ENCODE measurements at regions not wholly inside any gene's neighbourhood (a gene's known extent, or its start where the extent isn't known, plus 50 kb on each side); places are given as distances from the start of the nearest gene placed in this dataset.

GRCh38 chr5:143571642-143572624 lies 168.4 kb upstream of the NR3C1 start:
- DNase-seq (ENCODE audit: low read depth) = no peak
- H3K4me3 ChIP-seq (ENCODE audit: low read depth, low read length) = no peak overlapping the region
- no peak for TF ChIP-seq CTCF (IDR thresholded peaks at IDR 0.05; ENCODE audit: low read depth, low read length, missing control alignments)

GRCh38 chr5:143570989-143571388 lies 167.5 kb upstream of the NR3C1 start:
- no peak overlapping the region for H3K4me3 ChIP-seq (ENCODE audit: low read depth, low read length)
- TF ChIP-seq CTCF (IDR thresholded peaks at IDR 0.05; ENCODE audit: low read depth, low read length, missing control alignments) = no peak
- no peak for DNase-seq (ENCODE audit: low read depth)

- no peak for DNase-seq (ENCODE audit: low read depth)
- no peak for TF ChIP-seq CTCF (IDR thresholded peaks at IDR 0.05; ENCODE audit: low read depth, low read length, missing control alignments)
These were observed 166.5 kb upstream of the NR3C1 start for GRCh38 chr5:143569722-143570567.

GRCh38 chr5:143569213-143569701 lies 165.8 kb upstream of the NR3C1 start:
- DNase-seq (ENCODE audit: low read depth) = no peak
- no peak overlapping the region for H3K4me3 ChIP-seq (ENCODE audit: low read depth, low read length)
- no peak for TF ChIP-seq CTCF (IDR thresholded peaks at IDR 0.05; ENCODE audit: low read depth, low read length, missing control alignments)

More at GRCh38 chr5:143569722-143570567, 166.5 kb upstream of the NR3C1 start:
- H3K4me3 ChIP-seq (ENCODE audit: low read depth, low read length) = no peak overlapping the region

GRCh38 chr5:143567583-143568504 lies 164.4 kb upstream of the NR3C1 start:
- no peak for TF ChIP-seq CTCF (IDR thresholded peaks at IDR 0.05; ENCODE audit: low read depth, low read length, missing control alignments)
- no peak overlapping the region for H3K4me3 ChIP-seq (ENCODE audit: low read depth, low read length)
- no peak for DNase-seq (ENCODE audit: low read depth)

- DNase-seq (ENCODE audit: low read depth) = no peak
- TF ChIP-seq CTCF (IDR thresholded peaks at IDR 0.05; ENCODE audit: low read depth, low read length, missing control alignments) = no peak
- no peak overlapping the region for H3K4me3 ChIP-seq (ENCODE audit: low read depth, low read length)
These were observed 162.7 kb upstream of the NR3C1 start for GRCh38 chr5:143566139-143566538.

Data from GM12864 (cell line).